Muscle of back (tissue), 3 donors: ENCODE measurements at regions not wholly inside any gene's neighbourhood (a gene's known extent, or its start where the extent isn't known, plus 50 kb on each side); places are given as distances from the start of the nearest gene placed in this dataset.
"Not testable (repeated sequence)": the region's sequence is repeated elsewhere in the genome, so short reads cannot be mapped to it uniquely, and the experiment has no call there.

Source experiments
- DNase-seq, 3 donors: peaks; one replicate each; pipeline versions ENCODE4 v3.0.0 to v3.0.0-alpha.2; 2013

DNA sequence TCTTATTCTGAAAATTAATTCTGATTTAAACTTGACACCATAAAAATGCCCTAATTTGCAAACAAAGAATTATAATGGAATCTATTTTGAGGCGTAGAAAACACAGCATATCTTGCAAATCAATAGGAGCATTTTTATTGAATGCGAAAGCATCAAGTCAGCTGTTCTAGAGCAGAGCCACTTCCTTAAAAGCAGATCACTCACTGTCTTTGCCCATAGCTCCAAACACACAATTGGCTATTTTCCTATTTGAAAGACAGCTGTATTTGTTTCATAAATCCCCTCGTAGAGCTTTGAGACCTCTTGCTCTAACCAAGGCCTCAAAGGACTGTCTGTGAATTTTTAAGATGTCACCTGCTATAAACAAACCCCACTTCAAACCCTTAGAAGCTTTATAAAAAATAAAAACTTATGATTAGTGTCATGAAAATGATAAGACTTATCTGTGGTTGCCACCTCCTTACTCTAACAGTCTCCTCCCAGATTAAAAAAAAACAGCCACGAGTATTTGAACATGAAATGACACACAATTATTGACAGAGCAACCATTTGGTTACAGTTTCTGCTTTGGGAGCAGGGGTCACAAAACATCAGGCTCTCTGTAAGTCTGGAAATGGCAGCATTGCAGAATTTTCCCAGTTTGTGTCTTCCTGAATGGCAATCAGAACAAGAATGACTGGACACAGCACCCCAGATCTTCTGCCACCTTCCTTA lies 75.6 kb upstream of the RASEF start:
- no peak for DNase-seq

- DNase-seq = no peak
Observed at GRCh38 chr9:83133316-83133715, 70.4 kb upstream of the RASEF start.

- DNase-seq = no peak
Observed at GRCh38 chr9:83132768-83133167, 69.8 kb upstream of the RASEF start.

DNA sequence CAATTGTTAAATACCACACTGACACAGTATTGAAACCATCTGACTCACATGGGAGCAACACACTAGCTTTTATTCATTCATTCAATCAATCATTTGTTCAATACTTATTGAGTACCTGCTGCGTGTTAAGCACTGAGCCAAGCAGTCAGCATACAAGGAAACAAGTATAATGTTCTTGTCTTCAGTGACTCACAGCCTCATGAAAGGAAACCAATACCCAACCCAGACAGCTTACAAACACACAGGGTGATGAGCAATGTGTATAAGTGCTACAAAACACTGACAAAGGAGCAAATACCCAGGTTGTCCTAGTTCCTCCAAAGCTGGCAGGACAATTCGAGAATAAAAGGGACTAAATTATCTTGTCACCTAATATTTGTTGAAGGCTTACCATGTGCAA lies 67.6 kb upstream of the RASEF start:
- DNase-seq = no peak

GRCh38 chr9:83125671-83126070 lies 62.7 kb upstream of the RASEF start:
- no peak for DNase-seq

GRCh38 chr9:83119873-83120272 lies 56.9 kb upstream of the RASEF start:
- DNase-seq = no peak

- DNase-seq = no peak
Observed at GRCh38 chr9:83116026-83116425, 53.1 kb upstream of the RASEF start.

DNA sequence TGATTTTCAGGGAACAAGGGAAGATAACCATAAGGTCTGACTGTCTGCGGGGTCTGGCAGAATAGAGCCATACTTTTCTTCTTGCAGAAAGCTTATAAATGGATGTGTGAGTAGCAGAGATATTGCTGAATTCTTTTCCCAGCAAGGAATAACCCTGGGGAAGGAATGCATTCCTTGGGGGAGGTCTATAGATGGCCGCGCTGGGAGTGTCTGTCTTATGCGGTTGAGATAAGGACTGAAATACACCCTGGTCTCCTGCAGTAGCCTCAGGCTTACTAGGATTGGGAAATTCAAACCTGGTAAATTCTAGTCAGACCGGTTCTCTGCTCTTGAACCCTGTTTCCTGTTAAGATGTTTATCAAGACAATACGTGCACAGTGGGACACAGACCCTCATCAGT lies 50.5 kb upstream of the RASEF start:
- not testable (repeated sequence) for DNase-seq
